ENCODE measurements at regions not wholly inside any gene's neighbourhood (a gene's known extent, or its start where the extent isn't known, plus 50 kb on each side); places are given as distances from the start of the nearest gene placed in this dataset.

DNA sequence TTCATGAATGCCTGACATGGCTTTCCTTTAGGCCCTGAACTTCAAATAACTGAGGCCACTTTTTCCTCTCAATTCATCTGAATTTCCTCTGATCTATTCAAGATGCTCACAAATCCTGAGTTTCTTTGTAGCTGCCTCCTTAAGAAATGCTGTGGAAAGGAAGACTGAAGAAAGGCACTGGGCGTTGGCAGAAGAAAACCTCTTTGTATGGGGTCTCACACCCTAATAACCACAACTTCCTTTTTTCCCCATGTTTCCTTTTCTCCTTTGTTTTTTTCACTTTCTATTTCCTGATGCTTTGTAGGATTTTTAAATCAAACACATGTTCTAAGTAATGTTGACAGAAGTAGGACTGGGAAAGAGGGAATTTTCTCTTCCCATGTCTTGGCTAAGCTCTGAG, 447.4 kb downstream of the CMPK2 start:
- DNase-seq (ENCODE audit: low spot score): no peak

DNA sequence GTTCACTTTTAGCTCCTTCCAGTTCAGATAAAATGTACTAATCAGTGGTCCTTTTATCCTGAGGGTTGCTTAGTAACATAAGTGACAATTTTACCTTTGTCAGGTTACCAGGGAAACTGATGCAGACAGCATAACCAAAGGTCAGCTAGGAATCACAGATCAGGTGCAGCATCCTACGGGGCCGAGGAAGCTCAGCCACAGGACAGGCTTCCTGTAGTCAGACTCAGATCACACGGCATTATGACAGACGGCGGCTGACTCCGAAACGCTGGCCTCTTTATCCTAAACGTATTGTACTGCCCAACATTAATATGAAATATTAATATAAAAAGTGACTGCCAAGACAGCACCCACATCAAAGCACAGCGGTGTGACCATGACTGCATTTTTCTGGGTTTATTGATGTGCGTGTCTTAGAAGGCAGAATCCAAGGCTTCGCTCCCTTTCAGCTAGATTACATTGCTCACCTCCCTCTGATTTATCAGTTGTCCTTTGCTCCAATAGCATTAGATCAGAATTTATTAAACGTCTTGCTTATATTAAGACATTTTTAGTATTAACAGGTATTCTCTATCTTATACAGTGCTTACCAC, 444.5 kb downstream of the CMPK2 start:
- DNase-seq (ENCODE audit: low spot score): no peak

DNA sequence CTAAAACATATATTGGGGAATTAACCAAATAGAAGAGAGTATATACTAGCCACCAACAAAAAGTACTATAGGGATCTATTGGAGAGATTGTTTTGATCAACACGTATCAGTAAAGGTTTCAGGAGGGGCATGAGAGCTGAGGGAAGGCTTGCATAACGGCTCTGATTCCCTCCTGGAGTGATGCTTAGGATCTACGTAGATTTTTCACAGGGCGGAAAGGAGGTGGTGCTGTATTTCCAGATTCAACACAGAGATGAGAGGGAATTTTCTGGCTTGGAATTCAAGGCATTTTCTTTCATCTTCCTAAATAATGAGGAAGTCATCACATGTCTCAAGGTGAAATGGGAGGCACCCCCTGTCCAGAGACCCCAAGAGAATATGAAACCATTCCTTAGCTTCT, 443.8 kb downstream of the CMPK2 start:
- DNase-seq (ENCODE audit: low spot score): no peak

DNA sequence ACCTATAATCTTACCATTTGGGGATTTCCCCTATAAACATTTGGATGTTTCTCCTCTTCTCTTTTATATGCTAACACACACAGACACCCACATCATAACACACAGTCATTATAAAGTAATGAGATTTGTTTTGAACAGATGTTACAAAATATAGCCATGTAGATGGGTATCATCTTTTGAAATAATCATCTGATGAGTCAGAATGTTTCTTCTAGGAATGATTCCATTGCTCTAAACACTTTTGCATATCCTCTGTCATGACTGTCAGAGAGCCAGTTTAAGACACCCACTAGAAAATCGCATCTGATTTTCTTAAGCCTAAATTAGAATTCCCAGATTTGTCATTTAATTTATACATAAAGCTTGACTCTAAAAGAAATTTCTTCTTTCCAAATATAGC, 442.6 kb downstream of the CMPK2 start:
- DNase-seq (ENCODE audit: low spot score): no peak

DNA sequence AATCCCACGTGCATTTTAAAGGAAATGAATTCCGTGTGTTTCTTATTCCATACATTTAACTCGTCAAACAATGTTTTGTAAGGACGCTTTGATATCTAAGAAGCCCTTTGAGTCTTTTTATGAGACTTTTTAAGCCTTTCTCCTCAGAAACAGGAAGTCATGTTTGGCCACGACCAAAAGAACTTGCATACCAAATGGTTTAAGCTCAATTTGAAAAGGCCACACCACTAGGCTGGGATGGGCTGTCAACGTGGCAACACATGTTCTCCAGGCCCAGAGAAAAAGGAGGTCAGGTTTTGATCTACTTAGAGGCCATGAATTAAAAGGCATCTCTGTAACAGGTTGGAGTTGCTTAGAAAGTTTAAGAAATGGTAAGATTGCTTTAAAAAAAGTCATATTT, 441.8 kb downstream of the CMPK2 start:
- no peak for DNase-seq (ENCODE audit: low spot score)

DNA sequence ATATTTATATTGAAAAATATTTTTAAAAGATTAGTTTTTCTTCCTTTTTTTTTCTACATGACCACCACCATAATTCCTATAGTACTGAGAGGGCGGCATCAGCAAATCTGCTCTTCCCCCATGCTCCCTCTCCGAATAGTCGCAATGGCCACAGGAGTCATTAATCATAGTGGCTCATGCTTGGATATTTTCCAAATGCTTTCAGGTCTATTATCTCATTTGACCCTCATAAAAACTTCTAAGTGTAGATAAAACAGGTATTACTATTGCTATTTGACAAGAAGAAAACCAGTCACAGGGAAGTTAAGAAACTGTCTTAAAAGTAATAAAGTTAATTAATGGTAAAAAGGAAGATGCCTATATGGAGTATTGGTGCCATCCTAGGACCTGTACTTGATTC, 440.7 kb downstream of the CMPK2 start:
- DNase-seq (ENCODE audit: low spot score): no peak

DNA sequence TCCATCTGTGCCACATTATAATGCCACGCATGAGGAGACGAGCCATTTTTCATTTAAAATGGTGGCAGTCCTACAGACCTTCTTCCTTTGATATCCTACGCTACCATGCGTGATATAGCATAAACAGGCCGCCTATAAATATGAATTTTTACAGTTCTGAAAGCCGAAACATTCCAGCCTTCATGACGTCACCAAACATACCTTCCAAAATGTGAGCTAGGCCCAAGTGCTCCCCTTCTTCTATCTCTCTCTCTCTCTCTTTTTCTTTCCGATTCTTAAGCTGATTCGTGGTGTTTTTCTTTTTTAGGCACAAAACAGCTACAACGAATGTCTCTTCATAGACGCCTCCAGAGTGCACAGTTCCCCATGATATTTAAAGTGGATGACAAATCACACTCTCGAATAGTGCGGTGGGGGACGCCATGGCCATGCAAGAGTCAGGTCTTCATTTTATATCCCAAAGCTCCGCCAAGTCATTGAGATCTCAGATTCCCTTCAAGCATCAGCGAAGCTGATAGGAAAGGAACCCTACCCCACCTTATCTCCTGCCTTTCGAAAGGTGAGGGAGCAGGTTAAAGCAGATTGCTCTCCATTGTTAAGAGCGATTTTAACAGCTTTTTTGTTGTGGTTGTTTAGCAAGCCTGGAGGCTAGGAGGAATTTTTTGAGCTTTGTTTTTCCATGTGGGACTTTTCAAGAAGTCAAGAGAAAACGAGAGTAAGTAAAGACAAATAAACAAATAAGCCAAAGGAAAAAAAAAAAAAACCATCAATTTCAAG, 436.3 kb downstream of the CMPK2 start:
- no peak for DNase-seq (ENCODE audit: low spot score)

DNA sequence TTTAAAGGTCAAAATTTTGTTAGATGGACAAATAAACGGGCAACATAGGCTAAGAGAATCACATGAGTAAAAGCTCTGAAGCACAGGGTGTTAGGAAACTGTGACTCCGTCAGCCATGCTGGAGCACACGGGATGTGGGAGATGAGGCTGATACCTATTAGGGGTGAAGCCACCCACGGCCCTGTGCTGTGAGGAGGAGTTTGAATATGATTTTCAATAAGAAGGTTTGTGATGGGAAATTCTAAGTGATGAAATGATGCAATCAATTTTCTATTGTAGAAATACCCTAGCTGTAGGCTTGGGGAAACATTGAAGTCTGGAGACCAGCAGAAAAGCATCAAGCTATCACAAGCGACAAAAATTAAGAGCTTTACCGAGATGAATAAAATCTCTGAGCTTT, 431.3 kb downstream of the CMPK2 start:
- DNase-seq (ENCODE audit: low spot score): no peak

DNA sequence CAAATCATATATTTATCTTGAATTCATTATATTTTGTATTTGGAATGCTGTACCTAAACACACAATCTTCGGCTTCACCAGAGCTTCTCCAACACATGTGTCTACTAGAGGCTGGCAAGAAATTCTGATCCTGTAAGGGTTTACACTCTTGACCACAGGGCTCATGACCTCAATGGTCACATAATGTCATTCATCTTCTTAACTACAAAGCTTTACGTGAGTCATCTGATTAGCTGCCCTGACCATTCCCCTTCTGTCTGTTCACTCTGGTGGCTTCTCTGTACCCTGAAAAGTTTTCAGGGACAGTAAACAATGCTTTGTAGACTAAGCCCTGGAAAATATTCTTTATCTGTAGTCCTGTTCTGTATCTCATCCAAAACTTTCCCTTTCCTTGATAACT, 423.9 kb downstream of the CMPK2 start:
- DNase-seq (ENCODE audit: low spot score): no peak

DNA sequence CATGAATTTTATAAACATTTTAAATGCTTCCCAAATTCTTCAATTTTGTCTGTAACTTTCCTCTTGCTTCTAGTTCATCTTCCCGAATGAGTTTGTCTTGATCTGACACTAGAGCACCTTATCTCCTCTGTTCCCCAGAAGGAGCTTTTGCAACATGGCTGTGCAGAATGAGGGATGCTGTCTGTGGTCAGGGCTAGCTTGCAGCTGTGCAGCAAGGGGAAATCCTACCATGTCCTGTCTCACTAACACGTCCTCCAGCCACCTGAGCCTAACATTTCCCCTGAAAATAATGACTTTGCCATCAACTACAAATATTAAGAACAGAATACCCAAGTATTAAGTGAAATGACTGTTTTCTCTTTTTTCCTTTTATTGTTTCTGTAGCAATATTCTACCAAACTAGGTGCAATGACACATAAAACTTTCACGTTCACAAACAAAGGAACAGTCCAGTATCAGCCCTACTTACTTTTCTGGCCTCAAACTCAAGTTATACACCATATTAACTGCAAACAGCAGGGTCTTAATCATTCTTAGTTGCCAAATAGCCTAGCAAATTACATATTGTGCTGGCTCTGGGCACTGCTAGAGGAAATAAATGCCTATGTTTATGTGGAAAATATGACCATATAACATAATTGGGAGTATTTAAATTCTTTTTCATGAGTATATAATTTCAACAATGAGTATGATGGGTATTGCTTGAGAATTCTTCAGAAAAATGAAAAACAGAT, 423.3 kb downstream of the CMPK2 start:
- DNase-seq (ENCODE audit: low spot score): no peak

DNA sequence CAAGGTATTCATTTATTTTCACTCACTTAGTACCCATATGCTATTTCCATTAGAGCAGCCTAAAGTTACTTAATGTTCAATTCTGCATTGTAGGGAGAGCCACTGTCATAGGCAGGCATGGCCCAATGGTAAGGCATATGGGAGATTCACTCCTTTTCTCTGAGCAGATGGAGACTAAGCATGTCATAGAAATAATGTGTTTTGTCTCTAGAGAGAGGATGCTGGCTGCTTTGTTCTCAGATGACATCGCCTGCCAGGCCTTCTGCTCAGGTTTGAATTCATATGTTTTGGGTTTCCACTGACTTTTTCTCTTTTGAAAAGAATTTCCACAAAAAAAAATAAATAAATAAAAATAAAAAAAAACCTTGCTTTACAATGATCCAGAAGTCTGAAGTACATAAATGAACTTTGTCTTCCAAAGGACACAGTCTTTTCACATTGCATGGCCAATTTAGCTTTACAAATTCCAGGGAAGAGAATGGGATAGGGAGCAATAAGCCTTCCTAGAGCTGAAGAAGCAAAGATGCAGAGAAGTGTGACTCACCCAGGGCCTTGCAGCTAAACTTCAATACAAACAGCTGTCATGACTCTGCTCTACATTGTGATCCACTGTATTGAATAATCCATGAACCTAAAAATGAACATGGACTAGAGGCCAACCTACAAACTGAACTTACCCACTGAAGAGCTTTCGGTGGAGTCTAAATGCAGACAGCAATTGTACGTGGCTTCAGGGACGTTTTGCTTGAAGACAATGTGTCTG, 422.5 kb downstream of the CMPK2 start:
- no peak for DNase-seq (ENCODE audit: low spot score)

DNA sequence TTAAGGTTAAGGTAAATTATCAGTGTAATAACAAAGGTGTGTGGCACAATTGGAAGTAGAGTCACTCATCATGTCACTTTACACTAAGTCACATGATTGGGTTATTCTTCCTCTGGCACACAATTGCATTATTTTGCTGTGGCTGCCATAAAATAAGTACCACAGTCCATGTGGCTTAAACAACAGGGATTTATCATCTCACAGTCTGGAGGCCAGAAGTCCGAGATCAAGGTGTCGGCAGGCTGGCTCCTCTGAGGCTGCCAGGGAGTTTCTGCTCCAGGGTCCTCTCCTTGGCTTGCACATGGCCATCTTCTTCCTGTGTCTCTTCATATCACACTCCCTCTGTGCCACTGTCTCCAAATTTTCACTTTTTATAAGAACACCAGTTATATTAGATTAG, 421.2 kb downstream of the CMPK2 start:
- DNase-seq (ENCODE audit: low spot score): no peak

DNA sequence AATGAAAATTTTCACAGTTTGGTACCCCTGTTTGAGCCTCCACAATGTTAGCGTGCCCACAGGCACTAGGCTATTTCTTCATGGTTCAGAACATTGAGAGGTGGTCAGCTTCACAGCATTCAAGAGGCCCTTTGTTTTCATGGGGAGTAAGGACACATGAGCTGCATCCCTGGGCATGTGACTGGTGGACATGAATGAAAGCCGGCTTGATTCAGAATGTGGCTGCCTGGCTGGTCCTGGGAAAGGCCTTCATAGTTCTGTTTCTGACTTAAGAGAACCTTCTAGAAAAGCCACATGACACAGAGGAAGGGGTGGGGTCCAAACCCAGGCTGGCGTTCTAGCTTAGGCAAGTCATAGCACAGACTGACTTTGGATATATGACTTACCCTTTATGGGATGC, 420.6 kb downstream of the CMPK2 start:
- no peak for DNase-seq (ENCODE audit: low spot score)

DNA sequence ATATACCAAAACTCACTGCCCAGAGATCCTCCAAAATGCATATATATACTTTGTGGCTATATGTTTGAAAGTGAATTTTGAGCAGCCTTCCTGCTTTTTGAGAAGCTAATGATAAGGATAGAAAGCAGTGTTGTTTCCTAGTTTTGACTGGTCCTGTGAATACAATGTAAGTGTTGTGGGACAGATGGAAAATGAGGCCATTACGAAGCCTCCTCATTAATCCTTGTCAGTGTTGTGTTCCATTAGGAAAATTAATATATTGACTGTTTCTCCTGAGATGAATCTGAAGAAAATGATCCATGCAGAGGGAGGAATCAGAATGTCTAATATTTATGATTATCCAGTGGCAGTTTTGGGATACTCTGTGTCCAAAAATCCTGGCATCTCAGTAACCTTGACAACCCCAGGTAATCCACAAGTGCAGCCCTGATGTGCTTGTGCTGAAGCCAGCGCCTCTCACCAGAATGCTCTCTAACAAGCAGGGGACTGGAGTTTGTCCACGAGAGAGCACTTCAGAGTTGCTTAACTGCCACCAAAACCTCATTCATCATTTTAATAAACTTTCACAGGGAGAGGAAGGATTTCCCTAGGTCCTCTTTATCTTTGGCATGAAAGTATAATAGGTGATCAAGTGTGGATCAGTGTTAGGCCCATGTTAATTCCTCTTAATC, 418.6 kb downstream of the CMPK2 start:
- DNase-seq (ENCODE audit: low spot score): no peak

DNA sequence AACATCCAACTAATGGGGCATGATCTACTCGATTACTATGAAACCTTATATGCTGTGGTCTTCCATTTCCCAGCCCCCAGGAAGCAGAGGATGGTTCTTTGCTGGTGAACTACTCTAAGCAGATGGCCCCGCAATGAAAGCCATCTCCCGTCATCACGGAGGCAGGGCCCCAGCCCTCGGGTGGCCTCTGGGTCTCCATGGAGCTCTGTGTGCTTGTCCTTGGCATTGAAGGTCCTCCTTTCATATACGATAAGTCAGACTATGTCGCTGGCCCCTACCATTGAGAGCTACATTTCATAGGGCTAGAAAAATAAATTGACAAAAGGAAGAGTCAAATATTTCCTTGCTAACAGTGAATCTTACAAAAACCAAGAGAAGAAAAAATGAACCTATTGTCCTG, 416.8 kb downstream of the CMPK2 start:
- DNase-seq (ENCODE audit: low spot score): no peak

DNA sequence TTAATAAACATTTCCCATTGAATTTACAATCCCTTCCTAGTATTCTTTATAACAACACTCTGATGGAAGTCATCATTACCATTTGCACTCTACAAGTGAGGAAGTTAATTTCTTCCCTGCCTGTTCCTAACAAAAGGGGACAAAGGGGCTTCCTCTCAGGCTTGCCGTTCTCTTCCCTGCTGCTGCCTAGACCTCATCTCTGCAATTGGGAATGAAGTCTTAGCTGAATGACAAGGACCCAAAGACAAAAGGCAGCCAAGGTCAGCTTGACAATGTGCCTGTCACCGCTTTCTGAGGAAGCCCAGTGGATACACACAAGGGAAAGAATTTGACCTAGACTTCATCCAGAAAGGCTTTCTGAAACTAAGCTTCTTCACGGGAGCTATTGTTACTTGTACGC, 416.4 kb downstream of the CMPK2 start:
- no peak for DNase-seq (ENCODE audit: low spot score)

DNA sequence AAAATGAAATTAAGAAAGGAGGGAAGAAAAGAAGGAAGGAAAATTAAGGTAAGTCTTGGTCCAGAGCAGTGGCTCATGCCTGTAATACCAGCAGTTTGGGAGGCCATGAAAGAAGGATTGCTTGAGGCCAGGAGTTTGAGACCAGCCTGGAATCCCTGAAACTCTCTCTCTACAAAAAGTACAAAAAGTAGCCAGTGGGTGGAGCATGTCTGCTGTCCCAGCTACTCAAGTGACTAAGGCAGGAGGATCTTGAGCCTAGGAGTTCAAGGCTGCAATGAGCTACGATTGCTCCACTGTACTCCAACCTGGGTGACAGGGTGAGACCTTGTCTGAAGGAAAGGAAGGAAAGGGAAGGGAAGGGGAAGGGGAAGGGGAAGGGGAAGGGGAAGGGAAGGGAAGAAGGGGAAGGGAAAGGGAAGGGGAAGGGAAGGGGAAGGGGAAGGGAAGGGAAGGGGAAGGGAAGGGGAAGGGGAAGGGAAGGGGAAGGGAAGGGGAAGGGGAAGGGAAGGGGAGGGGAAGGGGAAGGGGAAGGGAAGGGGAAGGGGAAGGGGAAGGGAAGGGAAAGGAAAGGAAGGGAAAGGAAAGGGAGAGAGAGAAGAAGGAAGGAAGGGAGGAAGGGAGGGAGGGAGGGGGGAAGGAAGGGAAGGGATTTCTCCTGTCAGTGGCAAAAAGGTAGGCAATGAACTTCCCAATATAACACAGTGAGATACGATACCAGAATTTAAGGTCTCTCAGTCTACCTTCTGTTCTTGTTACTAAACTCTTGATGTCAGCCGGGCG, 412.8 kb downstream of the CMPK2 start:
- DNase-seq (ENCODE audit: low spot score): no peak

DNA sequence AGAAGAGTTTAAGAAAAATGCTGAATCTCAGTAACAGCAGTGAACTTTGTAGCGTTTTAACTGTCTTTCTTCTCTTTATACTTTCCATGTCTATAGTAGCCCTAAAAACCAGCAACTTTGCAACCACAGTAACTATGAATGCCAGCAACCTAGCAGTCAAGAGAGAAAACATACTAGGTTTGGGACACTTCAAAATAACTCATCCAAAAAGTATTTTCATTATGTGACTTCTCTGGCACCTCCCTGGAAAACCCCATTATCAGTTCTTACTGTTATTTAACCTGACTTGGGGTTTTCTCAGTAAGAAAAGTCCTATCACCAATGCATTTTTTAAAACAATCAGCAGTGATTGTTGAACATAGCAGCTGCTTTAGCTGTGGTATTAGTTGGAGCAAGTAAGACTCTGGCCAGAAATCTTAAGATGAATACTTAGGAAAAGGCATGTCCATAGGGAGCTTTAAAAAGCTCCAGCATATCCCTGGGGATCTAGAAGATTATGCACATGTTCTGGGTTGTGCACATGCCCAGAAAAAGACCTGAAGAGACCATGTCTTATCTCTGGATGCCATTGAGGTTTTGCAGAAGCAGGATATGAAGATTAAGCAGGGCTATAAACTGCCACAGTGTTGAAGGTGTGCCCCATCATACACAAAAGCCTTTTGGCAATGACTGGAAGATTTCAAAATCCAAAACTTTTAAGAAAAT, 411.3 kb downstream of the CMPK2 start:
- DNase-seq (ENCODE audit: low spot score): no peak

DNA sequence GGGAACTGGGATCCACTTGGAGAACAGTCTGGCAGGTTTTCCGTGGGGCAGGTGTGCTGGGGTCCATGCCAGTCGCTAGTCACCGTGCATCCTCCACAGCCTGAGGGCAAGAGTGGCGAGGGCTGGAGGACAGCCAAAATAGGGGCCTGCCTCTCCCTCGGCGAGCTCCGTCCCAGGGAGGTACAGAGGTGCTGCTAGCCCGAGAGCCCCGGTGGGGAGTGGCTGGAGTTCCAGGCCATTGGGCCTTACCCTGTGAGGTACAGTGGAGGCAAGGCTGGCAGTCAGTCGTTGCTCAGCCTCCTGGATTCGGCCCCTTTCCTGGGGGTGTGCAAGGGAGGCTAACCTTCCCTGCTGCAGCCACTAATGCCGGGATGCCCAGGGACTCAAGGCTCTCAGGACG, 406.6 kb downstream of the CMPK2 start:
- no peak for DNase-seq (ENCODE audit: low spot score)

DNA sequence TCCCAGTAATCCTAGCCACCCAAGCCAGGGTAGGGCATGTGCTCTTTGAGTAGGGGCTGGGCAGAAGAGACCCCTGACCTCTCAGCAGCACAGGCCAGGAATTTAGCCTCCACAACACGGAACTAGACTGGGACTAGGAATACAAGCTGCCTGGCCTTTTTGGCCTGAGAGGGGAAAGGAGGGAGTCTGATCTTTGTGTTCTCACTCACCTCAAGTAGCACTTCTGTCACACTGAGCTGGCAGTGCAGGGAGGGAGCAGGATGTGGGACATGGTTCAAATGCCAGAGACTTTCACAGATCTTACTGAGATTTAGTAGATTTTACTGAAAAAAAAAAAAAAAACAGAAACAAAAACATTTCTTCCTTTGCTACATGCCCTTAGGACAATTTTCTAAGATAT, 395.2 kb downstream of the CMPK2 start:
- DNase-seq (ENCODE audit: low spot score): no peak

DNA sequence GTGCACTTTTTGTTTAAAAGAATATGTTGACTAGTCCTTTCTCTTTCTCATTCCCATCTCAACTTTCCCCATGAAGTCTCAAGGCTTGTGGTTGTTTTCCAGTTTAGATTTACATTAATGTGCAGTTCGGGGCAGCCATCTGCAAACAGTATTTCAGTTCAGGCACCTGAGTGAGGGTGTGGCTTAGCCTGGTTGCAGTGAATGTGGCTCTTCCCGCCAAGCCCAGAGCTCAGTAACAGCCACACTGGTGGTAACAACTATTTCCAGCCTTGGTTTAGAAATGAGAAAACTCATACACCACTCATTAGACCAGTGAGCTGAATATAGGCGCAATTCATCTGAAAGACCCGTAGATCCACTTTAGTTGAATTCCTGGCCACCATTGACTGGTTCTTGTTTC, 394.3 kb downstream of the CMPK2 start:
- no peak for DNase-seq (ENCODE audit: low spot score)
